WTC11 (cell line): ENCODE measurements at regions not wholly inside any gene's neighbourhood (a gene's known extent, or its start where the extent isn't known, plus 50 kb on each side); places are given as distances from the start of the nearest gene placed in this dataset.

Source experiments
- ARID4B ChIP-seq: sonication (generic); formaldehyde crosslinking; IDR thresholded peaks from 2 replicates; pipeline ENCODE4 v1.8.0; 2023; ENCODE audit warnings: missing genetic modification reagents, mild to moderate bottlenecking, borderline replicate concordance
- ATF2 ChIP-seq: sonication (generic); formaldehyde crosslinking; IDR thresholded peaks from 2 replicates; pipeline ENCODE4 v1.8.1; 2022; ENCODE audit warnings: low read depth, missing genetic modification reagents, borderline replicate concordance
- ATF6 ChIP-seq: sonication (generic); formaldehyde crosslinking; IDR thresholded peaks from 2 replicates; pipeline ENCODE4 v1.8.1; 2023; ENCODE audit warnings: mild to moderate bottlenecking, missing genetic modification reagents
- CTCF ChIP-seq: fragments of 200-600 bp; IDR thresholded peaks from 2 replicates; pipeline ENCODE4 v1.8.0; 2022; ENCODE audit warnings: antibody characterized with exemption
- MAX ChIP-seq: sonication (generic); formaldehyde crosslinking; IDR thresholded peaks from 2 replicates; pipeline ENCODE4 v1.8.0; 2022; ENCODE audit warnings: mild to moderate bottlenecking, missing genetic modification reagents
- SP1 ChIP-seq: sonication (generic); formaldehyde crosslinking; conservative IDR thresholded peaks from 2 replicates; pipeline ENCODE4 v1.8.1; 2022; ENCODE audit warnings: missing genetic modification reagents
- USF1 ChIP-seq: sonication (generic); formaldehyde crosslinking; IDR thresholded peaks from 2 replicates; pipeline ENCODE4 v1.8.0; 2022; ENCODE audit warnings: mild to moderate bottlenecking, missing genetic modification reagents

GRCh38 chrX:10103023-10103422, 53.8 kb upstream of the CLCN4 start:
- TF ChIP-seq CTCF: no peak
- TF ChIP-seq ATF6 (CRISPR knock-in tag): no peak
- TF ChIP-seq SP1: no peak
- no peak for TF ChIP-seq ARID4B (CRISPR knock-in tag)
- TF ChIP-seq MAX (CRISPR knock-in tag): no peak
- TF ChIP-seq ATF2 (CRISPR knock-in tag): no peak
- no peak for TF ChIP-seq USF1
